ENCODE measurements at regions not wholly inside any gene's neighbourhood (a gene's known extent, or its start where the extent isn't known, plus 50 kb on each side); places are given as distances from the start of the nearest gene placed in this dataset.

- no peak overlapping the region for H3K4me3 Mint-ChIP-seq
- no peak for DNase-seq (ENCODE audit: low spot score in 2 of 2, unreplicated experiment in 2 of 2)
- no peak for TF ChIP-seq CTCF (IDR thresholded peaks at IDR 0.05; ENCODE audit: unreplicated experiment)
- H3K4me1 Mint-ChIP-seq: peaks cover 40% of the 10 kb centered on the region
- H3K27me3 Mint-ChIP-seq (ENCODE audit: low read depth): peaks cover 18% of the 10 kb centered on the region
- H3K36me3 Mint-ChIP-seq: no peaks in the 10 kb centered on the region
- peaks cover 6% of the 10 kb centered on the region for H3K9me3 Mint-ChIP-seq
- H3K27ac Mint-ChIP-seq: no peak overlapping the region
These were observed 118.5 kb upstream of the ARHGAP20 start for GRCh38 chr11:110830747-110831146.

- no peak for DNase-seq (ENCODE audit: low spot score in 2 of 2, unreplicated experiment in 2 of 2)
- H3K36me3 Mint-ChIP-seq: no peaks in the 10 kb centered on the region
- no peak overlapping the region for H3K27ac Mint-ChIP-seq
- H3K4me1 Mint-ChIP-seq: peaks cover 40% of the 10 kb centered on the region
- H3K4me3 Mint-ChIP-seq: no peak overlapping the region
- peaks cover 18% of the 10 kb centered on the region for H3K27me3 Mint-ChIP-seq (ENCODE audit: low read depth)
- peaks cover 3% of the 10 kb centered on the region for H3K9me3 Mint-ChIP-seq
- TF ChIP-seq CTCF (IDR thresholded peaks at IDR 0.05; ENCODE audit: unreplicated experiment): no peak
These were observed 118.1 kb upstream of the ARHGAP20 start for GRCh38 chr11:110830344-110830743.

- Mint-ChIP-seq H3K27ac (no peak overlapping the region), H3K36me3 (no peaks in the 10 kb centered on the region), H3K9me3 (no peaks in the 10 kb centered on the region), H3K4me1 (peaks cover 40% of the 10 kb centered on the region), H3K27me3 (ENCODE audit: low read depth) (peaks cover 15% of the 10 kb centered on the region), H3K4me3 (no peak overlapping the region)
- no peak for TF ChIP-seq CTCF (IDR thresholded peaks at IDR 0.05; ENCODE audit: unreplicated experiment)
- no peak for DNase-seq (ENCODE audit: low spot score in 2 of 2, unreplicated experiment in 2 of 2)
These were observed 117.6 kb upstream of the ARHGAP20 start for GRCh38 chr11:110829873-110830272.

GRCh38 chr11:110828086-110828485 lies 115.8 kb upstream of the ARHGAP20 start:
- Mint-ChIP-seq H3K4me1 (peaks cover 36% of the 10 kb centered on the region), H3K27me3 (ENCODE audit: low read depth) (peaks cover 12% of the 10 kb centered on the region), H3K27ac (no peak overlapping the region), H3K36me3 (no peaks in the 10 kb centered on the region), H3K4me3 (no peak overlapping the region), H3K9me3 (no peaks in the 10 kb centered on the region)
- no peak for TF ChIP-seq CTCF (IDR thresholded peaks at IDR 0.05; ENCODE audit: unreplicated experiment)
- no peak for DNase-seq (ENCODE audit: low spot score in 2 of 2, unreplicated experiment in 2 of 2)

- H3K27me3 Mint-ChIP-seq (ENCODE audit: low read depth): peaks cover 7% of the 10 kb centered on the region
- H3K27ac Mint-ChIP-seq: no peak overlapping the region
- H3K4me1 Mint-ChIP-seq: peaks cover 28% of the 10 kb centered on the region
These were observed 115.0 kb upstream of the ARHGAP20 start for GRCh38 chr11:110827276-110827675.

More at GRCh38 chr11:110827276-110827675, 115.0 kb upstream of the ARHGAP20 start:
- Mint-ChIP-seq H3K4me3 (no peak overlapping the region), H3K36me3 (no peaks in the 10 kb centered on the region), H3K9me3 (no peaks in the 10 kb centered on the region)
- no peak for TF ChIP-seq CTCF (IDR thresholded peaks at IDR 0.05; ENCODE audit: unreplicated experiment)
- no peak for DNase-seq (ENCODE audit: low spot score in 2 of 2, unreplicated experiment in 2 of 2)

Measured in mesothelial cell of epicardium (in vitro differentiated cells).